ENCODE measurements at regions not wholly inside any gene's neighbourhood (a gene's known extent, or its start where the extent isn't known, plus 50 kb on each side); places are given as distances from the start of the nearest gene placed in this dataset.

DNA sequence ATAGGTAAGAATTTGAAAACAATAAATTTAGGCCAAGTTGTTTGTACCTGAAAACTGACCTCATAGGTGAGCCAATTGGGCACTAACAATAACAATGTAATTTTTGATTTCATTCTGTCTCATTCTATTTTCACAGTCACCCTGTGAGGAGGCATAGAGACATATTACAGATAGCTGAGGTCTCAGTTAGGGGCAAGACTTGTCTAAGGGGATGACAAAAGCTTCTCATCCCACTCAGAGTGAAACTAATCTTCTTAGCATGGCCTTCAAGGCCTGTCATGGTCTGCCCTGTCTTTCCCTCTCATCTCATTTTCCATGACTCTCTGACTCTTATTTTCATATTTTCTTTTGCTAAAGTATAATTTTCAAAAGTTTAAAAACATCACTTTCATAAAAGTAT is 562.0 kb upstream of the TNP1 start:
- no peaks in the 10 kb centered on the region for H3K9me3 ChIP-seq (ENCODE audit: control insufficient read depth, low read length)
- no peak overlapping the region for H3K4me2 ChIP-seq (ENCODE audit: low read length)
- no peaks in the 10 kb centered on the region for H3K79me2 ChIP-seq
- H2AFZ ChIP-seq: no peak overlapping the region
- H3K36me3 ChIP-seq (ENCODE audit: control insufficient read depth, insufficient read depth, low read length): no peaks in the 10 kb centered on the region
- H3K4me3 ChIP-seq (ENCODE audit: low read depth, low read length): no peak overlapping the region
- no peak overlapping the region for H3K27ac ChIP-seq
- no peak for TF ChIP-seq CTCF (IDR thresholded peaks at IDR 0.05)
- no peaks in the 10 kb centered on the region for H3K4me1 ChIP-seq
- no peak overlapping the region for H3K9ac ChIP-seq
- H3K27me3 ChIP-seq (ENCODE audit: control insufficient read depth, insufficient read depth, low read length): no peaks in the 10 kb centered on the region

DNA sequence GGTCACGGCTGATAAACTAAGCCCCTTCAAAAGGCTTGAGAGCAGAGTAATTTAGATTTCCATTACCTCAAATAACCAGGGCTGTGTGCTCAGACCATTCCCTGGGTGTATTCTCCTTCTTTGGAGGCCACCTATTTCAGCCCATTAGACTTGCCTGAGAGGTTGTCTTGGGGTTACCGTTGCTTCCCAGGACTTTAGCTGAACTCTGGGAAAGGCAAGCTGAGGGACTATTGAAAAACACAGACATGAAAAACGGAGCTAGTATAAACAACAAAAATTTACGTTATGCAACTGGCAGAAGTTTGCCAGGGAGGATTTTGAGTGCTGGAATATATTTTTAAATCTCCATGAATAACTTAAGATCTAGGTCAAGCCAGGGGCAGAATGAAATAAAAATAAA is 561.0 kb upstream of the TNP1 start:
- TF ChIP-seq CTCF (IDR thresholded peaks at IDR 0.05): no peak
- Histone ChIP-seq H2AFZ (no peak overlapping the region), H3K36me3 (ENCODE audit: control insufficient read depth, insufficient read depth, low read length) (no peaks in the 10 kb centered on the region), H3K27me3 (ENCODE audit: control insufficient read depth, insufficient read depth, low read length) (no peaks in the 10 kb centered on the region), H3K4me1 (no peaks in the 10 kb centered on the region), H3K27ac (no peak overlapping the region), H3K9me3 (ENCODE audit: control insufficient read depth, low read length) (no peaks in the 10 kb centered on the region), H3K9ac (no peak overlapping the region), H3K4me3 (ENCODE audit: low read depth, low read length) (no peak overlapping the region), H3K79me2 (no peaks in the 10 kb centered on the region), H3K4me2 (ENCODE audit: low read length) (no peak overlapping the region)

GRCh38 chr2:217419055-217419671 is 559.3 kb upstream of the TNP1 start:
- TF ChIP-seq CTCF (IDR thresholded peaks at IDR 0.05): no peak
- Histone ChIP-seq H3K9ac (no peak overlapping the region), H3K27ac (no peak overlapping the region)

DNA sequence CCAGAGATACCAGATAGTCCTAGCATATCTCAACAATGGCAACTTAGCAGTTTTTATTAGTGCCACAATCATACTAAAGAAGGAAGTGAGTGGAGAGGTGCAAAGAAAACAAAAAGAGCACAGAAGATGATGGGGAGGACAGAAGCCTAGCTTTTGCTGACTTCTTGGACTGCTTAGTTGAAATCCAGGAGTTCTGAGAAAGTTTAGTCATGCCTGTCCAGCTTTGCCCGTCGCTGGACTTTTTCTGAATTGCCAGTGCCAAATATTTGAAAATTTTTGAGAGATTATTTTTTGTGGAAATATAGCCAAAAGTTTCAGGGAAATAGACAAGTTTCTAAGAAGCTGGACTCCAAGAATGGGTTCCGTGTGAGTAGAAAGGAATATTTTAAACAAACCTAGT is 558.7 kb upstream of the TNP1 start:
- H3K9ac ChIP-seq: no peak overlapping the region
- no peaks in the 10 kb centered on the region for H3K79me2 ChIP-seq
- H2AFZ ChIP-seq: no peak overlapping the region
- no peak overlapping the region for H3K4me2 ChIP-seq (ENCODE audit: low read length)
- H3K4me1 ChIP-seq: no peaks in the 10 kb centered on the region
- H3K9me3 ChIP-seq (ENCODE audit: control insufficient read depth, low read length): no peaks in the 10 kb centered on the region
- H3K36me3 ChIP-seq (ENCODE audit: control insufficient read depth, insufficient read depth, low read length): no peaks in the 10 kb centered on the region
- H3K27ac ChIP-seq: no peak overlapping the region
- TF ChIP-seq CTCF (IDR thresholded peaks at IDR 0.05): no peak
- H3K27me3 ChIP-seq (ENCODE audit: control insufficient read depth, insufficient read depth, low read length): no peaks in the 10 kb centered on the region
- no peak overlapping the region for H3K4me3 ChIP-seq (ENCODE audit: low read depth, low read length)

More at GRCh38 chr2:217419055-217419671, 559.3 kb upstream of the TNP1 start:
- no peak overlapping the region for H2AFZ ChIP-seq
- no peaks in the 10 kb centered on the region for H3K36me3 ChIP-seq (ENCODE audit: control insufficient read depth, insufficient read depth, low read length)
- H3K9me3 ChIP-seq (ENCODE audit: control insufficient read depth, low read length): no peaks in the 10 kb centered on the region
- H3K4me2 ChIP-seq (ENCODE audit: low read length): no peak overlapping the region
- H3K4me3 ChIP-seq (ENCODE audit: low read depth, low read length): no peak overlapping the region
- H3K27me3 ChIP-seq (ENCODE audit: control insufficient read depth, insufficient read depth, low read length): no peaks in the 10 kb centered on the region
- H3K4me1 ChIP-seq: no peaks in the 10 kb centered on the region
- no peaks in the 10 kb centered on the region for H3K79me2 ChIP-seq

DNA sequence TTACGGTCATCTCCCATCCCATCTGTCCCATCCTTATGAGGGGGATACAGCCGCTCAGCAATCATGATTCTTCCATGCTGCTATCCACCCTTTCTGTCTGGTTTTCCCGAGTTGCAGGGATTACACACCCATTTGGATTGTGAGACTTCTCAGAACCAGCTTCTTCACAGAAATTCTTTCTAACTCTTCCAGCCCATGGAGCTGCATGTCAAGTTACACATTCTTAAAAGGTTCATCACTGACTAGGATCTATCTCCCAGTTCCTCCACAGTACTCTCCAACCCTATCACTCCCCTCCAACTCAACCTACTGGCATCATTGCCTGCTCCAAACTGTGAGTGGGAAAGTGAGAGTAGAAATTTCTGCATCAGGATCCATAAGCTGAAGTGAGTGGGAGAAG is 558.2 kb upstream of the TNP1 start:
- Histone ChIP-seq H3K4me3 (ENCODE audit: low read depth, low read length) (no peak overlapping the region), H3K9ac (no peak overlapping the region), H3K36me3 (ENCODE audit: control insufficient read depth, insufficient read depth, low read length) (no peaks in the 10 kb centered on the region), H2AFZ (no peak overlapping the region), H3K9me3 (ENCODE audit: control insufficient read depth, low read length) (no peaks in the 10 kb centered on the region), H3K79me2 (no peaks in the 10 kb centered on the region), H3K4me1 (no peaks in the 10 kb centered on the region), H3K4me2 (ENCODE audit: low read length) (no peak overlapping the region), H3K27me3 (ENCODE audit: control insufficient read depth, insufficient read depth, low read length) (no peaks in the 10 kb centered on the region), H3K27ac (no peak overlapping the region)
- no peak for TF ChIP-seq CTCF (IDR thresholded peaks at IDR 0.05)
